SK-MEL-5 (cell line): ENCODE measurements at regions not wholly inside any gene's neighbourhood (a gene's known extent, or its start where the extent isn't known, plus 50 kb on each side); places are given as distances from the start of the nearest gene placed in this dataset.

Experiments
- DNase-seq: peaks from one replicate; pipeline ENCODE4 v3.0.0-alpha.2; 2016; ENCODE audit warnings: low read depth, low spot score
- in situ Hi-C: cut with HindIII; loops from 2 replicates; pipeline ENCODE4 v1.10.0; 2016; ENCODE audit warnings: low sequenced_read_pairs, high pct_unique_total_duplicates, low pct_unique_long_range_greater_than_20kb

DNA sequence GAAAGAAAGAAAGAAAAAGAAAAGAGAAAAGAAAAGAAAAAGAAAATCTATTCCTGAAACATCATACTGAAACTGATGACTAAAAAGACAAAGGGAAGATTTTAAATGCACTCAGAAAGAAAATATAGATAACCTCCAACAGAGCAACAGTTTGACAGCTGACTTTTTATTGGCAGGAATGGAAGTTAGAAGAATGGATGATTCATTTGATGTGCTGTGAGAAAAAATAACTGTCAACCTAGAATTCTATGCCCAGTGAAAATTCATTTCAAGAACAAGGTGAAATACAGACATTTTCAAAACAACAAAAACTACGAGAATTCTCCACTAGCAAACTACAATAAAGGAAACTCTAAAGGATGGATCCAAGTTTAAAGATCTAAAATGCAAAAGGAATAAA lies 50.5 kb upstream of the HSPA12A start:
- in situ Hi-C loops, result no loop called here

GRCh38 chr10:116796469-116796868 lies 52.8 kb upstream of the ENO4 start:
- DNase-seq, result no peak
- in situ Hi-C loops, result no loop called here

More for the DNA sequence above, 50.5 kb upstream of the HSPA12A start:
- DNase-seq, result no peak

DNA sequence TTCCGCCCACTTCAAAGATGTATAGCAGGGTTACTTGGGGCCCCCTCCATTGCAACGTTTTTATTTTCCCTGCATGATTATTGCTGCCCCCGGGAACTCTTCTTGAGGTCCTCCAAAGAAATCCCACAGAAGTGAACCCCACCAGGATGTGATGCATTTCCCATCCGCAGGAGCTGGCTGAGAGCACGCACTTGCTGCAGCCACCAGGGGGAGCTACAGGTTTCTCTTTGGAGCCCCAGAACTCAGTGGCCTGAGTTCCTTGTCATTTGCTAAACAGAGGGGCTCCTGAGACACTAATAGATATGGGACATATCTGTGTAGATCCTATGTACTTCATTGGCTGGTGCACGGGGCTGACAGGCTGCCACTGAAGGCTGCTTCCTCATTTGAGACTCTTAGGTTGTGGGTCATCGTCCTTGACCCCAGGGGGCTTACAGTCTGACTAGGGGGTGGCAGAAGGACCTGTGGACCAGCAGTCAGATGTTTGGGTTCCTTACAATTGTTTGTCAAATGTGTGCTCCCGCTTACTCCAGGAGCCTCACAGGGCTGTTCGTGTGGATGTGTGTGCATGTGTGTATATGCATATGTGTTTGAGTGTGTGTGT lies 52.3 kb upstream of the ENO4 start:
- peak; percentile 75 for DNase-seq
- in situ Hi-C loops, result no loop called here

DNA sequence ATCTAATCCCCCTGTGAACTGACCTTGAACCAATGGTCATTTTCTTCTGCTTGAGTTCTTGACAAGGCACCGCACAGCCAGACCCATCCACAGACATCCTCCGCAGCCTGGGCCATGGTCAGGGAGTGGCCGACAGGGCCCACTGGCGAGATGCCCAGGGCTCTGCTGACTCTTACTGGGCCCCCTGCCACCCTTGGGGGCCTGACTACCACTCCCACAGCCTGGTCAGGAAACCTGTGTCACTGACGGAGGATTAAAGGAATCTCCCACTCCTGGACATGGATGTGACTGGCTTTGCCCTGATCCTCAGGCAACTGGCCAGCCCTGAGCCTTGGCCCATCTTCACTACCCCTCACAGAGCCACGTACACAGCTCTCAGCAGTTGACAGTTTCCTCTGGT lies 50.4 kb upstream of the ENO4 start:
- in situ Hi-C loops, result no loop called here
- DNase-seq, result no peak
